GM23338 (cell line): ENCODE measurements at regions not wholly inside any gene's neighbourhood (a gene's known extent, or its start where the extent isn't known, plus 50 kb on each side); places are given as distances from the start of the nearest gene placed in this dataset.

Experiments
- ATAC-seq: fragments of 200-7000 bp; cut with Tn5 transposase; 3 replicates; pipeline ENCODE4 v1.9.1; 2020
- DNase-seq: peaks from one replicate; pipeline ENCODE4 v3.0.0-alpha.2; 2015; ENCODE audit warnings: low spot score
- H2AFZ ChIP-seq: fragments of 200-600 bp; sonication (generic); 2 replicates; pipeline ENCODE4 v1.8.0; 2016; ENCODE audit warnings: antibody characterized with exemption, mild to moderate bottlenecking, moderate library complexity
- H3F3A ChIP-seq: fragments of 200-600 bp; sonication (generic); replicated peaks from 2 replicates; pipeline ENCODE4 v1.8.0; 2017; ENCODE audit warnings: antibody characterized with exemption, mixed run types, low read depth
- H3K27ac ChIP-seq: fragments of 200-600 bp; sonication (generic); 2 replicates; pipeline ENCODE4 v1.6.1; 2016; ENCODE audit warnings: low read depth
- H3K27me3 ChIP-seq: fragments of 200-600 bp; sonication (generic); 2 replicates; pipeline ENCODE4 v1.8.0; 2016; ENCODE audit warnings: mild to moderate bottlenecking, mixed run types, moderate library complexity; ENCODE audit not compliant: insufficient read depth
- H3K36me3 ChIP-seq: fragments of 200-600 bp; sonication (generic); 2 replicates; pipeline ENCODE4 v1.8.0; 2016; ENCODE audit warnings: mild to moderate bottlenecking; ENCODE audit not compliant: insufficient read depth
- H3K4me1 ChIP-seq: fragments of 200-600 bp; sonication (generic); 2 replicates; pipeline ENCODE4 v1.8.0; 2016; ENCODE audit warnings: mild to moderate bottlenecking, moderate library complexity; ENCODE audit not compliant: insufficient read depth
- H3K4me2 ChIP-seq: fragments of 200-600 bp; sonication (generic); 2 replicates; pipeline ENCODE4 v1.7.1; 2017; ENCODE audit warnings: mixed run types
- H3K4me3 ChIP-seq: fragments of 200-600 bp; sonication (generic); 2 replicates; pipeline ENCODE4 v1.6.1; 2016; ENCODE audit warnings: mixed run types
- H3K79me2 ChIP-seq: fragments of 200-600 bp; sonication (generic); replicated peaks from 2 replicates; pipeline ENCODE4 v1.8.0; 2017; ENCODE audit warnings: mild to moderate bottlenecking; ENCODE audit not compliant: insufficient read depth
- H3K9me2 ChIP-seq: fragments of 200-600 bp; sonication (generic); 2 replicates; pipeline ENCODE4 v1.8.0; 2017; ENCODE audit not compliant: insufficient read depth
- H4K20me1 ChIP-seq: fragments of 200-600 bp; sonication (generic); replicated peaks from 2 replicates; pipeline ENCODE4 v1.8.0; 2017; ENCODE audit warnings: mild to moderate bottlenecking; ENCODE audit not compliant: insufficient read depth
- H3K27ac Mint-ChIP-seq: 2 replicates; pipeline ENCODE4 v1.8.0; 2020; ENCODE audit warnings: inconsistent platforms, mild to moderate bottlenecking, moderate library complexity, mixed read lengths
- H3K27me3 Mint-ChIP-seq: 3 replicates; pipeline ENCODE4 v1.8.0; 2022; ENCODE audit warnings: low read depth, mild to moderate bottlenecking, moderate library complexity, mixed read lengths, inconsistent platforms; ENCODE audit not compliant: insufficient read depth, poor library complexity
- H3K36me3 Mint-ChIP-seq: 3 replicates; pipeline ENCODE4 v1.8.0; 2021; ENCODE audit warnings: low read depth, mild to moderate bottlenecking, inconsistent platforms, moderate library complexity, mixed read lengths
- H3K4me1 Mint-ChIP-seq: 3 replicates; pipeline ENCODE4 v1.8.0; 2020; ENCODE audit warnings: mild to moderate bottlenecking, inconsistent platforms, mixed read lengths
- H3K4me3 Mint-ChIP-seq: 3 replicates; pipeline ENCODE4 v1.8.0; 2021; ENCODE audit warnings: moderate library complexity, mild to moderate bottlenecking, inconsistent platforms, mixed read lengths
- H3K9me3 Mint-ChIP-seq: 3 replicates; pipeline ENCODE4 v1.8.0; 2020; ENCODE audit warnings: moderate library complexity, mild to moderate bottlenecking, inconsistent platforms, mixed read lengths
- CREB1 ChIP-seq: fragments of 250-450 bp; sonication (Bioruptor Pico); IDR thresholded peaks from 2 replicates; pipeline ENCODE4 v1.5.0; 2020; ENCODE audit warnings: low read depth, mild to moderate bottlenecking, moderate library complexity
- CTCF ChIP-seq, 2 experiments: fragments of 200-600 bp in 1 of 2; sonication (generic) in 1 of 2; conservative IDR thresholded peaks; 2 replicates each; pipeline versions ENCODE4 v1.5.1 to v1.6.1; 2016 to 2017; ENCODE audit warnings: antibody characterized with exemption in 2 of 2, low read depth in 2 of 2, mild to moderate bottlenecking in 2 of 2, moderate library complexity in 1 of 2
- ETS1 ChIP-seq: IDR thresholded peaks from 2 replicates; pipeline ENCODE4 v1.6.1; 2016; ENCODE audit warnings: antibody characterized with exemption
- EZH2 ChIP-seq: fragments of 200-600 bp; sonication (generic); IDR thresholded peaks from one replicate; pipeline ENCODE4 v1.8.0; 2017; ENCODE audit warnings: antibody characterized with exemption, mild to moderate bottlenecking, low read depth; ENCODE audit not compliant: unreplicated experiment
- EZH2phosphoT487 ChIP-seq: fragments of 200-600 bp; sonication (generic); IDR thresholded peaks from one replicate; pipeline ENCODE4 v1.8.1; 2018; ENCODE audit warnings: antibody characterized with exemption; ENCODE audit not compliant: unreplicated experiment
- JUNB ChIP-seq: IDR thresholded peaks from one replicate; pipeline ENCODE4 v1.6.1; 2016; ENCODE audit warnings: antibody characterized with exemption; ENCODE audit not compliant: unreplicated experiment
- NANOG ChIP-seq: IDR thresholded peaks from 2 replicates; pipeline ENCODE4 v1.6.1; 2016; ENCODE audit warnings: antibody characterized with exemption, borderline replicate concordance
- POLR2AphosphoS5 ChIP-seq: IDR thresholded peaks from 2 replicates; pipeline ENCODE4 v1.6.1; 2016; ENCODE audit warnings: antibody characterized with exemption, low read depth
- REST ChIP-seq: IDR thresholded peaks from one replicate; pipeline ENCODE4 v1.6.1; 2018; ENCODE audit warnings: antibody characterized with exemption; ENCODE audit not compliant: unreplicated experiment
- STAT1 ChIP-seq: IDR thresholded peaks from one replicate; pipeline ENCODE4 v1.6.1; 2016; ENCODE audit warnings: antibody characterized with exemption; ENCODE audit not compliant: unreplicated experiment
- ZNF114 ChIP-seq: fragments of 250-450 bp; sonication (Bioruptor Pico); IDR thresholded peaks from 2 replicates; pipeline ENCODE4 v1.5.0; 2020; ENCODE audit warnings: mild to moderate bottlenecking, moderate library complexity
- ZNF331 ChIP-seq: fragments of 250-450 bp; sonication (Bioruptor Pico); IDR thresholded peaks from 2 replicates; pipeline ENCODE4 v1.5.0; 2020; ENCODE audit warnings: low read depth, mild to moderate bottlenecking, moderate library complexity
- ZNF462 ChIP-seq: fragments of 250-450 bp; sonication (Bioruptor Pico); IDR thresholded peaks from 2 replicates; pipeline ENCODE4 v1.5.0; 2020; ENCODE audit warnings: mild to moderate bottlenecking, moderate library complexity

- no peak for TF ChIP-seq ZNF114 (CRISPR knock-in tag)
- no peak for TF ChIP-seq CTCF (conservative IDR thresholded peaks at IDR 0.05; ENCODE audit: low read depth in 2 of 2)
- TF ChIP-seq POLR2AphosphoS5: no peak
- no peak for TF ChIP-seq JUNB
- no peak for TF ChIP-seq CREB1 (CRISPR knock-in tag)
- TF ChIP-seq REST: no peak
- no peak for TF ChIP-seq EZH2phosphoT487
- TF ChIP-seq STAT1: no peak
- TF ChIP-seq ZNF331 (CRISPR knock-in tag): no peak
- TF ChIP-seq ZNF462 (CRISPR knock-in tag): no peak
- TF ChIP-seq ETS1: no peak
- no peak for TF ChIP-seq NANOG
- no peak for TF ChIP-seq EZH2
- DNase-seq: no peak
- H3K4me3 Mint-ChIP-seq: no peak overlapping the region
- no peak overlapping the region for H3K4me3 ChIP-seq
- no peak for ATAC-seq
- no peaks in the 10 kb centered on the region; the same call in 2 of the 3 replicates for H3K36me3 Mint-ChIP-seq
- H3K27me3 ChIP-seq: no peaks in the 10 kb centered on the region
- no peaks in the 10 kb centered on the region for H3K4me1 Mint-ChIP-seq
- H3K4me2 ChIP-seq: no peak overlapping the region
- H2AFZ ChIP-seq: no peak overlapping the region
- H4K20me1 ChIP-seq: no peaks in the 10 kb centered on the region
- no peaks in the 10 kb centered on the region for H3K79me2 ChIP-seq
- no peaks in the 10 kb centered on the region for H3K27me3 Mint-ChIP-seq
- H3K36me3 ChIP-seq: no peaks in the 10 kb centered on the region
- no peaks in the 10 kb centered on the region for H3K9me3 Mint-ChIP-seq
- no peaks in the 10 kb centered on the region for H3K4me1 ChIP-seq
- H3K9me2 ChIP-seq: no peaks in the 10 kb centered on the region
- no peak overlapping the region for H3K27ac Mint-ChIP-seq
- H3F3A ChIP-seq: no peaks in the 10 kb centered on the region
- no peak overlapping the region for H3K27ac ChIP-seq
These were observed 1136.0 kb downstream of the SUCLG1 start for GRCh38 chr2:83323038-83323437.
